ENCODE measurements at regions not wholly inside any gene's neighbourhood (a gene's known extent, or its start where the extent isn't known, plus 50 kb on each side); places are given as distances from the start of the nearest gene placed in this dataset.

- Histone ChIP-seq H3K36me3 (no peaks in the 10 kb centered on the region), H3K4me1 (peaks cover 2% of the 10 kb centered on the region), H3K9me3 (no peaks in the 10 kb centered on the region), H3K27ac (no peak overlapping the region), H3K4me3 (no peak overlapping the region), H3K27me3 (peaks cover 34% of the 10 kb centered on the region)
- TF ChIP-seq POLR2A (IDR thresholded peaks at IDR 0.05) = no peak
- TF ChIP-seq CTCF (IDR thresholded peaks at IDR 0.05) = no peak
- no peak for TF ChIP-seq POLR2AphosphoS5 (IDR thresholded peaks at IDR 0.05)
- no peak for TF ChIP-seq EP300 (IDR thresholded peaks at IDR 0.05)
- 88% methylated on average over 5 of the region's 5 CpGs for WGBS
- peak in 1 of 2 donors; percentile 69 for DNase-seq (ENCODE audit: low spot score in 2 of 2)
Observed at GRCh38 chr19:30217461-30217860, 154.7 kb upstream of the ZNF536 start.

GRCh38 chr19:30219702-30220101 is 152.5 kb upstream of the ZNF536 start:
- Histone ChIP-seq H3K9me3 (no peaks in the 10 kb centered on the region), H3K27me3 (peaks cover 54% of the 10 kb centered on the region), H3K4me3 (no peak overlapping the region), H3K27ac (no peak overlapping the region), H3K4me1 (peaks cover 8% of the 10 kb centered on the region), H3K36me3 (no peaks in the 10 kb centered on the region)
- no peak for DNase-seq (ENCODE audit: low spot score in 2 of 2)
- 88% methylated on average over 5 of the region's 5 CpGs for WGBS
- no peak for TF ChIP-seq POLR2A (IDR thresholded peaks at IDR 0.05)
- no peak for TF ChIP-seq CTCF (IDR thresholded peaks at IDR 0.05)
- TF ChIP-seq EP300 (IDR thresholded peaks at IDR 0.05) = no peak
- no peak for TF ChIP-seq POLR2AphosphoS5 (IDR thresholded peaks at IDR 0.05)

GRCh38 chr19:30221176-30221575 is 151.0 kb upstream of the ZNF536 start:
- 80% methylated on average over 6 of the region's 6 CpGs for WGBS
- peaks cover 69% of the 10 kb centered on the region for H3K27me3 ChIP-seq
- no peak for TF ChIP-seq POLR2A (IDR thresholded peaks at IDR 0.05)
- no peak for TF ChIP-seq POLR2AphosphoS5 (IDR thresholded peaks at IDR 0.05)
- TF ChIP-seq EP300 (IDR thresholded peaks at IDR 0.05) = no peak
- TF ChIP-seq CTCF (IDR thresholded peaks at IDR 0.05) = no peak

GRCh38 chr19:30222428-30222873 is 149.7 kb upstream of the ZNF536 start:
- H3K27ac ChIP-seq = no peak overlapping the region
- H3K27me3 ChIP-seq = peaks cover 78% of the 10 kb centered on the region

More at GRCh38 chr19:30221176-30221575, 151.0 kb upstream of the ZNF536 start:
- H3K27ac ChIP-seq = no peak overlapping the region
- DNase-seq (ENCODE audit: low spot score in 2 of 2) = peak in 1 of 2 donors; percentile 50
- no peaks in the 10 kb centered on the region for H3K36me3 ChIP-seq
- H3K4me1 ChIP-seq = peaks cover 22% of the 10 kb centered on the region
- H3K9me3 ChIP-seq = no peaks in the 10 kb centered on the region
- no peak overlapping the region for H3K4me3 ChIP-seq

More at GRCh38 chr19:30222428-30222873, 149.7 kb upstream of the ZNF536 start:
- H3K36me3 ChIP-seq = no peaks in the 10 kb centered on the region
- H3K4me1 ChIP-seq = peaks cover 35% of the 10 kb centered on the region
- TF ChIP-seq CTCF (IDR thresholded peaks at IDR 0.05) (peak in 1 of 2 donors; percentile 71), POLR2A (IDR thresholded peaks at IDR 0.05) (no peak), POLR2AphosphoS5 (IDR thresholded peaks at IDR 0.05) (no peak), EP300 (IDR thresholded peaks at IDR 0.05) (no peak)
- no peaks in the 10 kb centered on the region for H3K9me3 ChIP-seq
- peak in 1 of 2 donors; percentile 69 for DNase-seq (ENCODE audit: low spot score in 2 of 2)
- no peak overlapping the region for H3K4me3 ChIP-seq
- 20% methylated on average over 4 of the region's 39 CpGs for WGBS
